ENCODE measurements at regions not wholly inside any gene's neighbourhood (a gene's known extent, or its start where the extent isn't known, plus 50 kb on each side); places are given as distances from the start of the nearest gene placed in this dataset.

DNA sequence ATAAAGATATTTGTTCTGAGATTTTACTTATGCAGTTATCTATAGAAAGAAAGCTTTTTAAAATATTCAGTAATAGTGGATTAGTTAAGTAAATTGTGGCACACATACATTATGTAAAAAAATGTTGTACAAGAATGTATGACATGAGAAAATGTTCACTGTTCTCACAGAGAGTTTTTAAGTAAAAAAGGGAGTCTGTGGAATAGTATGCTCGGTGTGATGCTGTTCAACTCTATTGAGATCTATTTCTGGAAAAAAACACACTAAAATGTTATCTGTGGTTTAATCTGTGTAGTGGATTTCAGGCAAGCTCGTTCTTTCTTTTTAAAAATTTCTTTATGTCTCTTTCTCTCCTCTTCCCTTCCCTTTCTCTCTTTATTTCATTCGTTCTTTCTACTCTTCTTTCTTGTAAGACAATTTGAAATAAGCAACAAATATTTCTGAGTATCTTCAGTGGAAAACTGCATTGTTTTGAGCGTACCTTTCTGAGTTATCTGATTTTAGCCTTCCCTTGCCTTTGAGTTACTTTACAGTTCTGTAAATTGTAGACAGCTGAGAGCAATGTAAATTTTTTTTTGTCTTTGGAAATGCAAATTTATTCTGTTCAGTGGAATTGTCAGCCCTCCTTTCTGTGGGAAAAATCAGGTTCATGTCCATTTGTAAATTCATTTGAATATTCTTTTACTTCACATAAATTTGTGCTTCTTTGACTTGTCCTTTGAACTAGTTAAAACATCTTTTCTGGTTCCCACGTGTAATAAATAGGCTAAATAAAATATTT, 229.0 kb upstream of the NOX3 start:
- peaks cover 1% of the 10 kb centered on the region for H3K9me3 ChIP-seq (ENCODE audit: severe bottlenecking)
- no peaks in the 10 kb centered on the region for H3K4me1 ChIP-seq (ENCODE audit: insufficient read depth, poor library complexity, severe bottlenecking)
- H3K27me3 ChIP-seq (ENCODE audit: insufficient read depth, poor library complexity, severe bottlenecking), result peaks cover 3% of the 10 kb centered on the region
- no peak for DNase-seq (ENCODE audit: low spot score)
- H3K27ac ChIP-seq (ENCODE audit: poor library complexity, severe bottlenecking), result no peak overlapping the region
- no peak for ATAC-seq (ENCODE audit: low read depth)
- H3K4me3 ChIP-seq (ENCODE audit: severe bottlenecking), result no peak overlapping the region
- H3K36me3 ChIP-seq (ENCODE audit: low read depth), result no peaks in the 10 kb centered on the region
- TF ChIP-seq, protein P1, sequence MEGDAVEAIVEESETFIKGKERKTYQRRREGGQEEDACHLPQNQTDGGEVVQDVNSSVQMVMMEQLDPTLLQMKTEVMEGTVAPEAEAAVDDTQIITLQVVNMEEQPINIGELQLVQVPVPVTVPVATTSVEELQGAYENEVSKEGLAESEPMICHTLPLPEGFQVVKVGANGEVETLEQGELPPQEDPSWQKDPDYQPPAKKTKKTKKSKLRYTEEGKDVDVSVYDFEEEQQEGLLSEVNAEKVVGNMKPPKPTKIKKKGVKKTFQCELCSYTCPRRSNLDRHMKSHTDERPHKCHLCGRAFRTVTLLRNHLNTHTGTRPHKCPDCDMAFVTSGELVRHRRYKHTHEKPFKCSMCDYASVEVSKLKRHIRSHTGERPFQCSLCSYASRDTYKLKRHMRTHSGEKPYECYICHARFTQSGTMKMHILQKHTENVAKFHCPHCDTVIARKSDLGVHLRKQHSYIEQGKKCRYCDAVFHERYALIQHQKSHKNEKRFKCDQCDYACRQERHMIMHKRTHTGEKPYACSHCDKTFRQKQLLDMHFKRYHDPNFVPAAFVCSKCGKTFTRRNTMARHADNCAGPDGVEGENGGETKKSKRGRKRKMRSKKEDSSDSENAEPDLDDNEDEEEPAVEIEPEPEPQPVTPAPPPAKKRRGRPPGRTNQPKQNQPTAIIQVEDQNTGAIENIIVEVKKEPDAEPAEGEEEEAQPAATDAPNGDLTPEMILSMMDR (IDR thresholded peaks at IDR 0.05; ENCODE audit: poor library complexity, severe bottlenecking), result no peak

GRCh38 chr6:155678361-155678760, 222.7 kb upstream of the NOX3 start:
- H3K27me3 ChIP-seq (ENCODE audit: insufficient read depth, poor library complexity, severe bottlenecking), result peaks cover 1% of the 10 kb centered on the region
- H3K27ac ChIP-seq (ENCODE audit: poor library complexity, severe bottlenecking), result no peak overlapping the region
- peaks cover 4% of the 10 kb centered on the region for H3K9me3 ChIP-seq (ENCODE audit: severe bottlenecking)
- ATAC-seq (ENCODE audit: low read depth), result no peak
- no peak for DNase-seq (ENCODE audit: low spot score)
- H3K4me3 ChIP-seq (ENCODE audit: severe bottlenecking), result no peak overlapping the region
- TF ChIP-seq, protein P1 (IDR thresholded peaks at IDR 0.05; ENCODE audit: poor library complexity, severe bottlenecking), result no peak
- no peaks in the 10 kb centered on the region for H3K36me3 ChIP-seq (ENCODE audit: low read depth)
- H3K4me1 ChIP-seq (ENCODE audit: insufficient read depth, poor library complexity, severe bottlenecking), result no peaks in the 10 kb centered on the region

GRCh38 chr6:155676346-155676745, 220.7 kb upstream of the NOX3 start:
- DNase-seq (ENCODE audit: low spot score), result no peak
- TF ChIP-seq, protein P1 (IDR thresholded peaks at IDR 0.05; ENCODE audit: poor library complexity, severe bottlenecking), result no peak
- H3K27ac ChIP-seq (ENCODE audit: poor library complexity, severe bottlenecking), result no peak overlapping the region
- H3K9me3 ChIP-seq (ENCODE audit: severe bottlenecking), result peaks cover 4% of the 10 kb centered on the region
- H3K4me1 ChIP-seq (ENCODE audit: insufficient read depth, poor library complexity, severe bottlenecking), result no peaks in the 10 kb centered on the region
- no peak overlapping the region for H3K4me3 ChIP-seq (ENCODE audit: severe bottlenecking)
- ATAC-seq (ENCODE audit: low read depth), result no peak
- H3K36me3 ChIP-seq (ENCODE audit: low read depth), result no peaks in the 10 kb centered on the region
- H3K27me3 ChIP-seq (ENCODE audit: insufficient read depth, poor library complexity, severe bottlenecking), result peaks cover 2% of the 10 kb centered on the region

DNA sequence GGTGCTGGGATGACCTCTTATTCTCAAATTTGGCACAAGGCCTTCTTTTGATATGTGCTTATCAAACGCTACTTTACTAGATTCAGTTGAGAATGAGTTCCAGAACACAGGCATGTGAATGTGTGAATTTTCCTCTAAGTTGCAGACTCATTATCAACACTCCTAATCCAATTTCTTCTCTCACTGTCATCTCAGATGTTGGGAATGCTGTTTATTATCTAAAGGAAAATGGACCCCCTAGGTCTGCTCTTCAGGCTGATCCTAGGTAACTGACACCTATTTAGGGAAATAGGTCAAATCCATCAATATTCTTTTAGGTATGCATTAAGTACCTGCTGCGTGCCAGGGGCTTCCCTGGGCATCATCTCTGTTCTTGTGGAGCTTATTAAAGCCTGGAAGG, 215.0 kb upstream of the NOX3 start:
- no peak overlapping the region for H3K27ac ChIP-seq (ENCODE audit: poor library complexity, severe bottlenecking)
- peaks cover 2% of the 10 kb centered on the region for H3K9me3 ChIP-seq (ENCODE audit: severe bottlenecking)
- peaks cover 2% of the 10 kb centered on the region for H3K27me3 ChIP-seq (ENCODE audit: insufficient read depth, poor library complexity, severe bottlenecking)
- TF ChIP-seq, protein P1 (IDR thresholded peaks at IDR 0.05; ENCODE audit: poor library complexity, severe bottlenecking), result no peak
- no peak overlapping the region for H3K4me3 ChIP-seq (ENCODE audit: severe bottlenecking)
- H3K4me1 ChIP-seq (ENCODE audit: insufficient read depth, poor library complexity, severe bottlenecking), result no peaks in the 10 kb centered on the region
- H3K36me3 ChIP-seq (ENCODE audit: low read depth), result no peaks in the 10 kb centered on the region
- DNase-seq (ENCODE audit: low spot score), result no peak
- no peak for ATAC-seq (ENCODE audit: low read depth)

Measured in RWPE2 (cell line).